HG03139 (cell line): ENCODE measurements at regions not wholly inside any gene's neighbourhood (a gene's known extent, or its start where the extent isn't known, plus 50 kb on each side); places are given as distances from the start of the nearest gene placed in this dataset.
"Not testable (repeated sequence)": the region's sequence is repeated elsewhere in the genome, so short reads cannot be mapped to it uniquely, and the experiment has no call there.

Experiments used
- ATAC-seq: cut with Tn5 transposase; IDR thresholded peaks from one replicate; pipeline ENCODE4 v1.9.1; 2021; ENCODE audit not compliant: unreplicated experiment

GRCh38 chr1:94675373-94675772 is 133.8 kb upstream of the F3 start:
- ATAC-seq, result no peak

- ATAC-seq, result no peak
Measured at GRCh38 chr1:94674876-94675275, 133.3 kb upstream of the F3 start.

- ATAC-seq, result no peak
Measured at GRCh38 chr1:94672934-94673333, 131.4 kb upstream of the F3 start.

GRCh38 chr1:94672001-94672400 is 130.4 kb upstream of the F3 start:
- no peak for ATAC-seq

DNA sequence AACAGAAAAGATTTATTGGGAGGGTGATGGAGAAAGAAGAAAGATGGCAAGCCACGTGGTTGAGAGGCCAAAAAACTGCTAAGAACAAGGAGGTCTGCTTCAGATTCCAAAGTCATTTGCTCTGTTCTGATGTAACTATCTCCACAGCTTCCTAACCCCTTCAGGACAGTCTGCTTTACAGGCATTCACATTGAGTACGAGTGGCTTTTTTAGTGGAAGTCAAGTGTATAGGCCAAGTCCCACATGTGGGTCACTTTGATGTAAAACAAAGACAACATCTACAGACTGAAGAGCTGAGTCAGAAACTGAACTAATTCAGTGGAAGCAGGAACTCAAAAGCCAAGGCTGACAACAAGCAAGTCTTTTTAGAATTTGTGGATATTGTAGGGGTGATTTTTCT is 128.7 kb upstream of the F3 start:
- ATAC-seq, result no peak

GRCh38 chr1:94669198-94669597 is 127.6 kb upstream of the F3 start:
- no peak for ATAC-seq

DNA sequence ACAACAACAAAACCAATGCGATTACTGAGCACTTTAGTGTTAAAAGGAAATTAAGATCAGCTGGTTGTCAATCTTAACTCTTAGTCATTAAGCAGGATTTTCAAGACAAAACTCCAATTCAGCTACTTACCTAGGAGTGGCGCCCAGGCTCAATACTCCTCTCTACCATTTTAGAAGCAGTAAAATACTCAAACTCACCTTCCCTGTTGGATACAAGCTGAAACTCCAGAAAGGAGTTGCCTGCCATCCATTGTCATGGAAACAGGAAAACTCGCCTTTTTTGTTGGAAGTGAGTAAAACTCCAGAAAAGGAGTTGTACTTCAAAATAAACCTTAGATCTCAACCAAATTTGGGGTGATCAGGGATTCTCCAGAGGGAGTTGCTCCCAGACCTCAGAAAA is 127.0 kb upstream of the F3 start:
- ATAC-seq, result no peak

- no peak for ATAC-seq
Measured at GRCh38 chr1:94667818-94668217, 126.3 kb upstream of the F3 start.

- ATAC-seq, result no peak
Measured at GRCh38 chr1:94666797-94667196, 125.2 kb upstream of the F3 start.

DNA sequence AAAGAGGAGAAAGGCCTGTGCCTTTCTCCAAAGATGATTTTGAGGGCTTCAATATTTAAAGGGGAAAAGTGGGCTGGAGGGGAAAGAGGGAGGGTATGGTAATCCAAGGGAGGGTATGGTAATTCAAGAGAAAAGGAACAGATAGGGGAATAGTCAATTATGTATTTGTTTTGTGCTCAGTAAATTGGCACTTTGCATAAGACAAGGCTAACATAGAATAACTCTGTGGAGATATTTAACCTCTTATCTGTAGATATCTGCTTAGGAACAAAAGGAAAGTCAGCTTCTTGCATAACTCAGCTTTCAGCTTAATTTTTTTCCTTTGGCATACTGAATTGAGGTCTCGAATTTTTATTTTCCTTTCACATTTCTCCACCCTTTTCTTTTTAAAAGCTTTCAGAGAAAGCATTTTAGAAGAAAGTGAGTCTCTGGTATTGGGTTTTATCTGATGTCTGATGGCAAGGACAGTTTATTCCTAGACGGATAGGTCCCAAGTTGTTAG is 119.9 kb upstream of the F3 start:
- no peak for ATAC-seq

DNA sequence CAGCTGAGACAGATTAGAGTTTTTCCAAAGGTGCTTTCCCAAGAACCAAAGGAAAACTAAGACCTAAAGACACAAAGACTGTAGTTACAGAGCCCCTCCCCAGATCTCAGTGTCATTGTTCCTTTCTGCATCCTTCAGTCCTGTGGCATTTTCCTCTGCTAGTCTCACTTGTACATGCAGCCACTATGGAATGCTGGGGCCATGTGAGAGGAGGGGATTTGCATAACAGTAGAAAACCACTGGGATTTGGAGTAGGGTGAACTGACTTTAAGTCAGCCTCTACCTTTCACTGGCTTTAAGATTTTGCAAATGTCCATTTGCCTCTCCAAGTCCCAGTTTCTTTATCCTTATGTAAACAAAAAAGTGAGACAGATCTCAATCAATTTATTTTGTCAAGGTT is 119.4 kb upstream of the F3 start:
- ATAC-seq, result no peak

GRCh38 chr1:94660258-94660657 is 118.7 kb upstream of the F3 start:
- no peak for ATAC-seq

DNA sequence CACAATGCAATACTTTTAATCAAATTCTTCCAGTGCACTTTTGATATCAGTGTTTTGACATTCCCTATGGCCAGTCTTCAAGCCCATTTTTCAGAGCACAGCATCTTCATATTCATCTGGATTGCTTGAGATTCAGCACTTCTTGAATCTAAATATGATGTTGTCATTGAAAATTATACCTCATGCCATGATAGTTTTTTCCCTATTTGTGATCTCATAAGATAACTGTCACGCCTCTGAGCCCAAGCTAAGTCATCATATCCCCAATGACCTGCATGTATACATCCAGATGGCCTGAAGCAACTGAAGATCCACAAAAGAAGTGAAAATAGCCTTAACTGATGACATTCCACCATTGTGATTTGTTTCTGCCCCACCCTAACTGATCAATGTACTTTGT is 117.6 kb upstream of the F3 start:
- ATAC-seq, result not testable (repeated sequence)

DNA sequence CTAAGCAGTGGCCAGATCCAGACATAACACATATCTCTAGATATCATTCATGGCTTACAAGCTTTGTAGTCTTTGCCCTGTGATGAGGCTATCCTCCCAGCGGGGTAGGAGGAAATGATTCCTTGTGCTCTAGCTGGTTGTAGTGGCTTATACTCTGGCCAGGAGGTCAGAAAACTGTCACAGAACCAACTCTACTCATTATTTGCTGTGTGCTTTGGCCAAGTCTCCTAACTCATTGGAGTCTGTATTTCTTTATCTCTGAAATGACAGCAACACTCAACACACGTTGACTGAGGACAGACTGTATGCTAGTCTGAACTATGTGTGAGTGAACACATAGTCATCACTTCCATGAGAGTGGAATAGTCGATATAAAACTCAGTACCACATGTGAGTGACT is 116.7 kb upstream of the F3 start:
- ATAC-seq, result no peak

DNA sequence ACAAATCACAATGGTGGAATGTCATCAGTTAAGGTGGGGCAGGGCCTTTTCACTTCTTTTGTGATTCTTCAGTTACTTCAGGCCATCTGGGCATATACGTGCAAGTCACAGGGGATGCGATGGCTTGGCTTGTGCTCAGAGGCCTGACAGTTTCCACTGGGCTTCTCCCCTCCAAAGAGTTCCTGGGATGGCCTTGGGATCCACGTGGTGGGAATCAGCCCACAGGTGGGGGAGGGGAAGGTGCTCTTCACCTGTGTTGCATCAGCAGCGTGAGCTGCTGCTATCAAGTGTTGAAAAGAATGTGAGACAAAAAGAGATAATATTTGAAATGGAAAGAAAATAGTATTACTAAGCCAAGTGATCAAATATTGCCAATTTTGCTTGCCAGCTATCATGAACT is 116.2 kb upstream of the F3 start:
- not testable (repeated sequence) for ATAC-seq

GRCh38 chr1:94656967-94657366 is 115.4 kb upstream of the F3 start:
- ATAC-seq, result no peak

DNA sequence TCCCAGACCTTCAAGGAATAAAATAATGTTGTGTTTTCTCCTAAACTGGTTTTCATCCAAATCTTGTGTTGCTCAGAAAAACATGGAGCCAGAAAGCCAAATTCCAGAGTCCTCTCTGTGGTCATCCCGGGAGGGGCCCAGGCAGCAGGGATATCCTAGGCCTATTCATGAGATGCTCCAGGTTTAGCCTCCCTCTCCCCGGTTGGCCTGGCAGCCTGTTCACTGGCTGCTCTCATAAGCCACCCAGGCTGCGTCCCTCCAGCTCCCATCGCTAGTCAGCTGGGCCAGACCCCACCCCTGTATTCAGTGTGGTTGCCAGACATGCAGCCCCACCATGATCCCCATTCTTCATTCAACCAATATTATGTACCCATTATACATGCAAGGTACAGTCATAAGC is 113.4 kb upstream of the F3 start:
- ATAC-seq, result no peak

- ATAC-seq, result no peak
Measured at GRCh38 chr1:94654459-94654858, 112.9 kb upstream of the F3 start.

DNA sequence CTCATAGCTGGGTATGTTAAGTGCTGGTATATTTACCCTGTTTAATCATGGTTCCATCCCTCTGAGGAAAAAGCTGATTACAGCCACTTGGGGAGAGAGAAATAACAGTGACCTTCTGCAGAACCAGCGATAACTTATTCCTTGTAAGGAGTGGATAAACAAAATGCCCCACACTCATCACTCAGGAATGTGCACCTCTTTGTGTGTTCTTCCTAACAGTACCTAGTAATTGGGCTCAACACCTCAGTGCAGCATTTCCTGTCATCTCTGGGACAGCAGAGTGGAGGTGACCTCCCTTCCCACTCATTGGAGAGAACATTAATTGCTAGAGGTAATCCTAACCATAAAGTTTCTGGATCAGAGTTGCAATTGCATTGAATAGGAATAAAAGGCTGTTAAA is 112.5 kb upstream of the F3 start:
- no peak for ATAC-seq

DNA sequence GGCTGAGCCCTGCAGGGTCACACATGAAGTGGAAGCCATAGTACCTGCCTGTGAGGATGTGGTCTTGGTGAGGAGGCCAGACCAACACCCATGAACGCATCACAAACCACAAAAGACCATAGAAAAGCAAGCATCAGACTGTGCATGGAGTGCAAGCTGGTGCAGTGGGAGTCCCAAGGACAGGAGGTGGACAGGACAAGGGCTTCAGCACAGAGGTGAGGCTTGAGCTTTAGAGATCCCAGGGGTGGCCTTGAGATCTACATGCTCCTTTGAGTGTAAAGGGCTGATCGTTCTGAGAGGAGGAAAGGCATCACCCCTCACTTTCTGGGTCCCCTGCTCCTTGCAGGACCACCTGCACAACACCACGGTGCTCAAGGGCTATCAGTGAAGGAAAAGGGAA is 111.9 kb upstream of the F3 start:
- ATAC-seq, result no peak

- ATAC-seq, result no peak
Measured at GRCh38 chr1:94651076-94651475, 109.5 kb upstream of the F3 start.

GRCh38 chr1:94650301-94650700 is 108.7 kb upstream of the F3 start:
- ATAC-seq, result no peak

DNA sequence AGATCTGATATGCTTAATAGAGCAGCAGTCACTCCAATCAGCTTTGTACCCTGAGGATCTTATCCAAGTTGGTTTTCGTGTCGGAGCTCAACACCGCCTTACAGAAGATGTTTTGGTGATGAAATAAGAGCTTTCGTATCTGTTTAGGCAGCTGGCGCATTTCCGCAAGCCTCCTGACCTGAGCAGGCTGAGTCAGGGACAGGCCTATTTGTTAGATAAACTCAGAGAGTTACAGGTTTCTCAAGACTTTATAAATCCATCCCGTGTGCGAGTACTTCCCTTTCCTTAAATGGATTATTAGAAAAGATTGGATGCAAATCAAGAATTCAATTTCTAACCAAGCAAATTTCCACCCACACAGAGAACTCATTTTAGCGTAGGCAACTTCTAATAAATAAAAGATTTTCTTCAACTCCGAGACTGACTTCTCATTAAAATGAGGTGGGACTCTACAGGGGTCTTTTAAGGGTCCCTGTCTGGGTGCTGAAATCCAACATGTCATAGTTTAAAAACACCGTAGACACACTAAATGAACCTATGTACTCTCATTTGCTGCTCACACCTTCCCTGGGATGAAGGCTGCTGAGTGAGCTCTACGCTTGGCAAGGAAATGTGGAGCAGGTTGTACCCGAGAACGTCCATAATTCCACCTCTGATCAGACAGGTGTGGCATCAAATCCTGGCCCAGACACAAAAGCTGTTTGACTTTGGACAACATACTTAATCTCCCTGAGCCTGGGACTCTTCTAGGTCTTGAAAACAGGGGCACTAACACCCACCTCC is 106.9 kb upstream of the F3 start:
- no peak for ATAC-seq
